Stomach smooth muscle (tissue), 2 donors: ENCODE measurements at regions not wholly inside any gene's neighbourhood (a gene's known extent, or its start where the extent isn't known, plus 50 kb on each side); places are given as distances from the start of the nearest gene placed in this dataset.

ENCODE experiments used
- H3K27ac ChIP-seq: one replicate; pipeline ENCODE4 v1.7.0; 2013; ENCODE audit warnings: mild to moderate bottlenecking, low read length, inconsistent platforms
- H3K27me3 ChIP-seq, 2 donors: one replicate each; pipeline ENCODE4 v1.7.0; 2013; ENCODE audit warnings: low read length in 2 of 2; ENCODE audit not compliant: insufficient read depth in 2 of 2, control insufficient read depth in 1 of 2
- H3K36me3 ChIP-seq, 2 donors: one replicate each; pipeline ENCODE4 v1.7.0; 2013; ENCODE audit warnings: low read length in 2 of 2; ENCODE audit not compliant: control insufficient read depth in 2 of 2, insufficient read depth in 2 of 2
- H3K4me1 ChIP-seq: one replicate; pipeline ENCODE4 v1.7.0; 2013; ENCODE audit warnings: low read length; ENCODE audit not compliant: control insufficient read depth, insufficient read depth
- H3K4me3 ChIP-seq, 2 donors: one replicate each; pipeline ENCODE4 v1.7.0; 2013; ENCODE audit warnings: low read length in 2 of 2
- H3K9ac ChIP-seq, 2 donors: one replicate each; pipeline ENCODE4 v1.7.0; 2013; ENCODE audit warnings: low read length in 2 of 2, mild to moderate bottlenecking in 1 of 2
- H3K9me3 ChIP-seq, 2 donors: one replicate each; pipeline ENCODE4 v1.7.0; 2013; ENCODE audit warnings: low read length in 2 of 2; ENCODE audit not compliant: control insufficient read depth in 2 of 2
- donor health status: healthy.
- donor health status: Pancreatic carcinoma.

DNA sequence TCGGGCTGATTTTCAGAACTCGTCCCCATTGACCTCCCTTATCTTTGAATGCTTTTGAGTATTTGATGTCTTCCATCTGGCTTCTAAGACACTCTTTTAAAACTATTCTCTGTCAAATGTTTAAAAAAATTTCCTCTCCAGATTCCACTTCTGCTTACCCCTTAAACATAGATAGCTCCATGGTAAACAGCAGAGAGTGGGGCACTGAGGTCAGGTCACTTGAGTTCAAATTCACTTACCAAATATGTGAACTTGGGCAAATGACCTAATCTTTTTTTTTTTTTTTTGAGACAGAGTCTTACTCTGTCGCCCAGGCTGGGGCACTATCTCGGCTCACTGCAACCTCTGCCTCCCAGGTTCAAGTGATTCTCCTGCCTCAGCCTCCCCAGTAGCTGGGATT is 126.8 kb upstream of the CPSF6 start:
- H3K27me3 ChIP-seq: no peaks in the 10 kb centered on the region
- H3K9ac ChIP-seq: no peak overlapping the region
- H3K9me3 ChIP-seq: no peaks in the 10 kb centered on the region
- no peak overlapping the region for H3K4me3 ChIP-seq
- H3K27ac ChIP-seq: no peak overlapping the region
- H3K4me1 ChIP-seq: peaks cover 3% of the 10 kb centered on the region
- H3K36me3 ChIP-seq: no peaks in the 10 kb centered on the region

DNA sequence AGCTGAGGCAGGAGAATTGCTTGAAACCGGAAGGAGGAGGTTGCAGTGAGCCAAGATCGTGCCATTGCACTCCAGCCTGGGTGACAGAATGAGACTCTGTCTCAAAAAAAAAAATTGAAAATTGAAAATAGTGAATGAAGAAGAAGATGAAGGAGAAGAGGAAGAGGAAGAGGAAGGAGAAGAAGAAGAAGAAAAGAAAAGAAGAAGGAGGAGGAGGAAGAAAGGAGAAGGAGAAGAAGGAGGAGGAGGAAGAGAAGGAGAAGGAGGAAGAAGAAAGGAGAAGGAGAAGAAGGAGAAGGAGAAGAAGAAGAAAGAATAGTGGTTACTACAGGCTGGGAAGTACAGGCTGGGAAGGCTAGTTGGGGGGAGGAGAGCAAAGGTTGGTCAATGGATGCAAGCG is 124.3 kb upstream of the CPSF6 start:
- no peak overlapping the region for H3K9ac ChIP-seq
- H3K4me1 ChIP-seq: no peaks in the 10 kb centered on the region
- no peak overlapping the region for H3K4me3 ChIP-seq
- H3K9me3 ChIP-seq: no peaks in the 10 kb centered on the region
- no peak overlapping the region for H3K27ac ChIP-seq
- no peaks in the 10 kb centered on the region for H3K27me3 ChIP-seq
- no peaks in the 10 kb centered on the region for H3K36me3 ChIP-seq

DNA sequence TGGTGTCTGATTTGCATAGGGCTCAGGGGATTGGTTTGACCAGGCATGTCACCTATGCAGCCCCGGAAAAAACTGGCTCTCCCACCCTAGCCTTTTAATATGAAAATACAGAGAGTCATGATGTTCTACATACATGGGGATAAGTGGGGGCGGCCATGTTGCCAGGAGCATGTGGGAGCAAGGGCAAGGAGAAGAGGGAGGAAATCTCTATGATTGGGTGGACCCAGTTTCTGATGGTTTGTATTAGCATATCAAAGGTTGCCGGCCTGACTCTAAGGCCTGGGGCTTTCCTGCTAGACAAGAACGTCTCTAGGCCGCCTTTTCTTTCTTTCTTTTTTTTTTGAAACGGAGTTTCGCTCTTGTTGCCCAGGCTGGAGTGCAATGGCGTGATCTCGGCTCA is 123.4 kb upstream of the CPSF6 start:
- Histone ChIP-seq H3K27ac (no peak overlapping the region), H3K9me3 (no peaks in the 10 kb centered on the region), H3K9ac (no peak overlapping the region), H3K4me1 (no peaks in the 10 kb centered on the region), H3K27me3 (no peaks in the 10 kb centered on the region), H3K36me3 (no peaks in the 10 kb centered on the region), H3K4me3 (no peak overlapping the region)

DNA sequence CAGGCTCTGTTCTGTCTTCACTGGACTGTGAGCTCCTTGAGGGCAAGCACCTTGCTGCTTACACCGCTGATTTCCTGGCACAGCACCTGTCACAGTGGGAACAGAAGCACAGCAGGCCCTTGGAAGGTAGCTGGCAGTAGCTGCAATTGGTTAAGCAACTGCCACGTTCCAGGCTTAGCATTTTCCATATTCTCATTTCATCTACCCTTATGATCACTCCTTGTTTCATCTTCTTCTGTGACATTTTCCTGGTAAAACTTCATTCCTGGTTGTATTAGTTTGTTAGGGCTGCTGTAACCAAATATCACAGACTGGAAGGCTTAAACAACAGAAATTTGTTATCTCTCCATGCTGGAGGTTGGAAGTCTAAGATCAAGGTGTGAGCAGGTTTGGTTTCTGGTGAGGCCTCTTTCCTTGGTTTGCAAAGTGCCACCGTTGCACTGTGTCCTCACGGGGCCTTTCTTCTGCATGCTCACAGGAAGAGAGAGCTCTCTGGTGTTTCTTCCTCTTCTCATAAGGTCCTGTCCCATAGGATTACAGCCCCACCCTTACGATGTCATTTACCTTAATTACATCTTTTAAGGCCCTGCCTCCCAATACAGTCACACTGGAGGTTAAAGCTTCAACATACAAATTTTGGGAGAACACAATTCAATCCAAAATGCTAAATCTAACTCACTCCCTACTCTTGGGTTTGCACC is 121.7 kb upstream of the CPSF6 start:
- no peaks in the 10 kb centered on the region for H3K4me1 ChIP-seq
- no peak overlapping the region for H3K4me3 ChIP-seq
- H3K36me3 ChIP-seq: no peaks in the 10 kb centered on the region
- no peak overlapping the region for H3K9ac ChIP-seq
- H3K27ac ChIP-seq: no peak overlapping the region
- H3K9me3 ChIP-seq: no peaks in the 10 kb centered on the region
- no peaks in the 10 kb centered on the region for H3K27me3 ChIP-seq

DNA sequence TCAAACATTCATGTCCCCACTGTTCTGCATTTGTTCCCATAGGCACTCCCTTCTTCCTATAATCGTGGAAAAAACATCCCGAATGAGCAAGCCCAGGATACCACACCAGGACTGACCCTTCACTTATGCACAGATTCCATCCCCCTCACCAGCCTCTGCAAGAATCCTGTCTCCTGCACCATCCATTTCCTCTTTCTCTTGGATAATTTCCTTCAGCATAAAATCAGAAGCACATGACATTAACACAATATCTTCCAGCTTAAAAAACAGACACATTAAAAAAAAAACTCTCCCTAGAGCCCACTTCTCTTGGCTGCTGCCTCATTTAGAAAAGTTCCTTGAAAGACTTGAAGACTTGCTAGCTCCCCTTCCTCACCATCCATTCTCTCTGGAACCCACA is 120.9 kb upstream of the CPSF6 start:
- no peaks in the 10 kb centered on the region for H3K27me3 ChIP-seq
- H3K9me3 ChIP-seq: no peaks in the 10 kb centered on the region
- H3K4me1 ChIP-seq: no peaks in the 10 kb centered on the region
- H3K27ac ChIP-seq: no peak overlapping the region
- no peaks in the 10 kb centered on the region for H3K36me3 ChIP-seq
- no peak overlapping the region for H3K4me3 ChIP-seq
- H3K9ac ChIP-seq: no peak overlapping the region

DNA sequence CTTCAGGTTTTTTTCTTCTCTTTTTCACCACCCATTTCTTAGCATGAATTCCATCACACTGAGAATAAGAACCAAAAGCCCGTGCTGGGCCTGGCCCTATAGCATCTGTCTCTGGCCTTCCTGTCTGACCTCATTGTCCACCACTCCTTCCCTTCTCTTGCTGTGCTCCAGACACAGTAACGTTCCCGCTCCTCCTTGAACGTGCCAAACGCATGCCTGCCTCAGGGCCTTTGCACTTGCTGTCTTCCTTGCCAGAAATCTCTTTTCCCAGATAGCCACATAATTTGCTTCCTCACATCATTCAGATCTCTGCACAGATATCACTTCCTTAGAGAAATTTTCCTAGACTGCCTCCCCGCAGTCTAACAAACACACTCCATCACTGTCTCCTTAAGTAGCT is 119.6 kb upstream of the CPSF6 start:
- Histone ChIP-seq H3K4me3 (no peak overlapping the region), H3K27ac (no peak overlapping the region), H3K27me3 (no peaks in the 10 kb centered on the region), H3K9ac (no peak overlapping the region), H3K36me3 (no peaks in the 10 kb centered on the region), H3K4me1 (no peaks in the 10 kb centered on the region), H3K9me3 (no peaks in the 10 kb centered on the region)

DNA sequence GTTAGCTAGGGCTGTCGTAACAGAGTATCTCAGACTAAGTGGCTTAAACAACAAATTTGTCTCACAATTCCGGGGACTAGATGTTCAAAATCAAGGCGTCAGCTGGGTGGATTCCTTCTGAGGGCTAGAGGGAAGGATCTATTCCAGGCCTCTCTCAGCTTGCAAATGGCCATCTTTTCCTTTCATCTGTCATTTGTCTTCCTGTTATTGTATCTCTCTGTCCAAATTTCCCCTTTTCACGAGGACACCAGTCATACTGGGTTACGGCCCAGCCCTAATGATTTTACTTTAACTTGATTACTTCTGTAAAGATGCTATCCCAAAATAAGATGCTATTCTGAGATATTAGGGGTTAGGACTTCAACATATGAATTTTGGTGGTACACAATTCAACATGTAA is 119.0 kb upstream of the CPSF6 start:
- Histone ChIP-seq H3K36me3 (no peaks in the 10 kb centered on the region), H3K9me3 (no peaks in the 10 kb centered on the region), H3K9ac (no peak overlapping the region), H3K27me3 (no peaks in the 10 kb centered on the region), H3K27ac (no peak overlapping the region), H3K4me3 (no peak overlapping the region), H3K4me1 (no peaks in the 10 kb centered on the region)

DNA sequence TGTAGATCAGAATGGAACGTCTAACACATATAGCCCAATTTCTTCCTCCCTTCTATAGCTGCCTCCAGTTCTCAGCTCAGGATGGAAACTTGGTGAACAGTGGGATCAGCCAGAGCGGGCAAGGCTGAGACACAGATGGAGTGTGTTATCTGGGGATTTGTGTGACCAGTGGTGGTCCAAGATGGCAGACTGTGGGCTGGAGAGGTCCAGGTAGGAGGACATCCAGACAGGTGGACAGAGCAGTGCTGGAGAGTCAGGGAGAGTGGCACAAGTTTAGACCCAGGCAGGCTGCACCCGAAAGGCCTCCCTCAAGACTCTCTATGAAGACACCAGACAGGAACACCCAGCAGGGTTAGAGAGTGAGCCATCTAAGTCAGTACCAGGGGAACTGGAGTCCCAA is 116.1 kb upstream of the CPSF6 start:
- no peak overlapping the region for H3K4me3 ChIP-seq
- no peaks in the 10 kb centered on the region for H3K27me3 ChIP-seq
- H3K9ac ChIP-seq: no peak overlapping the region
- H3K9me3 ChIP-seq: no peaks in the 10 kb centered on the region
- no peaks in the 10 kb centered on the region for H3K36me3 ChIP-seq
- no peaks in the 10 kb centered on the region for H3K4me1 ChIP-seq
- H3K27ac ChIP-seq: no peak overlapping the region

DNA sequence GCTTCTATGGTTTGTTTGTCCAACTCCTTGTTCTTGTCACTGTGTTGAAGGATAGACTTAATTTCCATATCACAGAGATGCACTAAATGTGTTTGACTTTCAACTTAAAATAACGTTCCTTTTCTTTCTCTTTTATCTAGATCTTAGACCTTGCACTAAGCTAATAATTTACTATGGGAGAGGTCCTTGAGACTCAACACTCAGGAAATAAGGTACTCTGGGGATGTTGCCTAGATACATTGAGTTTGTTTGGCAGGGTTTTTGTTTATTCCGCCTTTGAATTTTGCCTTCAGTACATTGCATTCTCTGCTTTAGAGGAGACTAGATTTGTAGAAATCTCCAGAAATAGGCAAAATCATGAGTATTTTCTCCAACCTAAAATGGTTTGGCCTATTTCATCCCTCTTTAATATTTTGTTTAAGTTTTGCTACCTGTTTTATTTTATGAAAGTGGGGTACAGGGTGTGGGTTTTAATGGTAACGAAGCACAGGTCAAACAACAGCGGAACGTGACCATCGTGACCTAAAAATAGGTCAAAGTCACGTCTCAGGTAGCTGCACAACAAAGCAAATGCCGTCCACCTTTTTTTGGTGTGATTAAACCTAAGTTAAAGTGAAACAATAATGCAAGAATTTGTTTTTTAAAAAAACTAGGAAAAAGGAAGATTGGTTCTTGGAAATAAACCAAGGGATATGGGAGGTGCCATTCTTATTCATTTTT is 115.3 kb upstream of the CPSF6 start:
- no peak overlapping the region for H3K4me3 ChIP-seq
- no peaks in the 10 kb centered on the region for H3K4me1 ChIP-seq
- no peak overlapping the region for H3K9ac ChIP-seq
- no peaks in the 10 kb centered on the region for H3K27me3 ChIP-seq
- no peaks in the 10 kb centered on the region for H3K9me3 ChIP-seq
- H3K27ac ChIP-seq: no peak overlapping the region
- H3K36me3 ChIP-seq: no peaks in the 10 kb centered on the region

DNA sequence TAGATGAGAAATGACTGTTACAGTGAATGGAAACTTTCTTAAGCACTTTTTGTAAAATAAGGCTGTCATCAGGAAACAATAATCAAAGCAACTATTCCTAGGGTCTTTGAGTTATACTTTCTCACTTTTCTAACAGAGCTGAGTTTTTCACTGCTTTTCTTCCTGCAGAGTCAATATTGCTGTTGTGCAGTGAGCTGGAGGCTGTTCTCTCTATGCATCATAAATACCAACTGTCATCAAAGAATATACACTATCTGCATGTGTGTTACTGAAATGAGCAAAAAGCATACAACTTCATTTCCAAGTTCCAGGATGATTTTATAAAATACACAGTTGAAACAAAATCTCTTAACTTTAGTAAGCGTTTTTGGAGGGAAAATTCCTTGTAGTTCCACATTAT is 110.4 kb upstream of the CPSF6 start:
- Histone ChIP-seq H3K27ac (no peak overlapping the region), H3K9ac (no peak overlapping the region), H3K4me3 (no peak overlapping the region), H3K9me3 (no peaks in the 10 kb centered on the region), H3K27me3 (no peaks in the 10 kb centered on the region), H3K36me3 (no peaks in the 10 kb centered on the region), H3K4me1 (no peaks in the 10 kb centered on the region)

DNA sequence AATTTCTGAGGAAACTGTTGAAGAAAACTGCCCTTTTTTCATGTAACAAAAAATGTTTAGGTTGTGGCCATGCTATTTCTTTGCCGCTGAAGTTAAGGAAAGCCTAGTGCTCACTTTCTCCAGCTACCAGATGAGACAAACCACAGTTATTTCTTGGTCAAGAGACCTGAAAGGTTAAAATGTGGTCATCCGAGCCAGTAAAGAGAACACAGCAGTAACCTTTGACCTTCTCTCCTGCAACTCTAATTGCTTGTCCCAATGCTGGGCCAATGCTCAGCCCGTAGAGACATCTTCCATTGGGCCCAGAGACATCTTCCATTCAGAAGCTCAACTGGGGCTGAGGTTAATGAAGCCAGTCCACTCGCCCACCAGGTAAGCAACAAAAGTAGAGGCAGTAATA is 109.8 kb upstream of the CPSF6 start:
- Histone ChIP-seq H3K4me1 (no peaks in the 10 kb centered on the region), H3K27me3 (no peaks in the 10 kb centered on the region), H3K36me3 (no peaks in the 10 kb centered on the region), H3K9me3 (no peaks in the 10 kb centered on the region), H3K9ac (no peak overlapping the region), H3K4me3 (no peak overlapping the region), H3K27ac (no peak overlapping the region)
